H9 (cell line): ENCODE measurements at regions not wholly inside any gene's neighbourhood (a gene's known extent, or its start where the extent isn't known, plus 50 kb on each side); places are given as distances from the start of the nearest gene placed in this dataset.

Experiments used
- DNase-seq: peaks from one replicate; pipeline ENCODE4 v3.0.0-alpha.2; 2017
- H2AFZ ChIP-seq: one replicate; pipeline ENCODE4 v1.6.1; 2013; ENCODE audit warnings: mild to moderate bottlenecking, low read length, control low read depth, moderate library complexity
- H2AK5ac ChIP-seq: 2 replicates; pipeline ENCODE4 v1.6.1; 2013; ENCODE audit warnings: low read length, control low read depth, mixed read lengths; ENCODE audit not compliant: insufficient read length
- H2BK120ac ChIP-seq: one replicate; pipeline ENCODE4 v1.6.1; 2013; ENCODE audit warnings: low read depth, mild to moderate bottlenecking, low read length, control low read depth, inconsistent platforms; ENCODE audit not compliant: poor library complexity, severe bottlenecking
- H2BK12ac ChIP-seq: 2 replicates; pipeline ENCODE4 v1.6.1; 2013; ENCODE audit warnings: low read length, control low read depth, mixed read lengths, low read depth; ENCODE audit not compliant: insufficient read length
- H2BK15ac ChIP-seq: 2 replicates; pipeline ENCODE4 v1.6.1; 2013; ENCODE audit warnings: low read depth, low read length, control low read depth
- H2BK20ac ChIP-seq: one replicate; pipeline ENCODE4 v1.6.1; 2013; ENCODE audit warnings: low read depth, mild to moderate bottlenecking, low read length, control low read depth, inconsistent platforms; ENCODE audit not compliant: poor library complexity, severe bottlenecking
- H2BK5ac ChIP-seq: 2 replicates; pipeline ENCODE4 v1.6.1; 2013; ENCODE audit warnings: low read length, control low read depth, mixed read lengths; ENCODE audit not compliant: insufficient read length
- H3K14ac ChIP-seq: 2 replicates; pipeline ENCODE4 v1.6.1; 2013; ENCODE audit warnings: low read length, control low read depth; ENCODE audit not compliant: insufficient read depth
- H3K18ac ChIP-seq: 2 replicates; pipeline ENCODE4 v1.6.1; 2013; ENCODE audit warnings: low read depth, mild to moderate bottlenecking, mixed read lengths, low read length, control low read depth; ENCODE audit not compliant: insufficient read length
- H3K23ac ChIP-seq: 2 replicates; pipeline ENCODE4 v1.6.1; 2013; ENCODE audit warnings: low read length, control low read depth, mixed read lengths, low read depth; ENCODE audit not compliant: insufficient read length
- H3K23me2 ChIP-seq: 2 replicates; pipeline ENCODE4 v1.6.1; 2013; ENCODE audit warnings: low read depth, mild to moderate bottlenecking, mixed read lengths, low read length, control low read depth; ENCODE audit not compliant: insufficient read length, poor library complexity, severe bottlenecking
- H3K27ac ChIP-seq: 2 replicates; pipeline ENCODE4 v1.5.1; 2013; ENCODE audit warnings: low read length, control low read depth, mixed read lengths, low read depth; ENCODE audit not compliant: insufficient read length
- H3K27me3 ChIP-seq: 2 replicates; pipeline ENCODE4 v1.6.1; 2013; ENCODE audit warnings: low read length, control low read depth, inconsistent platforms; ENCODE audit not compliant: insufficient read depth
- H3K4ac ChIP-seq: 2 replicates; pipeline ENCODE4 v1.6.1; 2013; ENCODE audit warnings: low read depth, mild to moderate bottlenecking, control low read depth, inconsistent platforms, low read length, moderate library complexity
- H3K4me1 ChIP-seq: 2 replicates; pipeline ENCODE4 v1.6.1; 2013; ENCODE audit warnings: low read length, control low read depth, inconsistent platforms; ENCODE audit not compliant: insufficient read depth
- H3K4me2 ChIP-seq: 2 replicates; pipeline ENCODE4 v1.6.1; 2013; ENCODE audit warnings: low read length, control low read depth, mixed read lengths; ENCODE audit not compliant: insufficient read length, insufficient read depth
- H3K56ac ChIP-seq: 2 replicates; pipeline ENCODE4 v1.6.1; 2013; ENCODE audit warnings: low read depth, mild to moderate bottlenecking, mixed read lengths, low read length, control low read depth; ENCODE audit not compliant: insufficient read length
- H3K79me1 ChIP-seq: 2 replicates; pipeline ENCODE4 v1.6.1; 2013; ENCODE audit warnings: low read depth, mild to moderate bottlenecking, moderate library complexity, low read length, control low read depth, inconsistent platforms; ENCODE audit not compliant: insufficient read depth, poor library complexity, severe bottlenecking
- H3K79me2 ChIP-seq: 2 replicates; pipeline ENCODE4 v1.6.1; 2013; ENCODE audit warnings: low read length, control low read depth, inconsistent platforms; ENCODE audit not compliant: insufficient read depth
- H3K9ac ChIP-seq: 2 replicates; pipeline ENCODE4 v1.6.1; 2013; ENCODE audit warnings: low read length, control low read depth, mixed read lengths; ENCODE audit not compliant: insufficient read length; ENCODE audit errors: extremely low read depth
- H3K9me3 ChIP-seq: one replicate; pipeline ENCODE4 v1.6.1; 2013; ENCODE audit warnings: low read depth, low read length, inconsistent platforms; ENCODE audit not compliant: control insufficient read depth
- H3T11ph ChIP-seq: one replicate; pipeline ENCODE4 v1.6.1; 2013; ENCODE audit warnings: mild to moderate bottlenecking, low read length, control low read depth, inconsistent platforms
- H4K20me1 ChIP-seq: one replicate; pipeline ENCODE4 v1.6.1; 2013; ENCODE audit not compliant: control insufficient read depth, insufficient read length, insufficient read depth
- H4K5ac ChIP-seq: 2 replicates; pipeline ENCODE4 v1.6.1; 2013; ENCODE audit warnings: low read depth, mild to moderate bottlenecking, mixed read lengths, low read length, control low read depth; ENCODE audit not compliant: insufficient read length
- H4K8ac ChIP-seq: replicated peaks from 2 replicates; pipeline ENCODE4 v1.6.1; 2013; ENCODE audit warnings: low read length, control low read depth, mixed read lengths, low read depth; ENCODE audit not compliant: insufficient read length
- H4K91ac ChIP-seq: 2 replicates; pipeline ENCODE4 v1.6.1; 2013; ENCODE audit warnings: low read depth, mild to moderate bottlenecking, moderate library complexity, mixed read lengths, low read length, control low read depth; ENCODE audit not compliant: insufficient read length
- H3K27ac Mint-ChIP-seq, 3 experiments: 2 replicates in 2 of 3; 3 replicates in 1 of 3; pipeline ENCODE4 v1.8.0; 2020 to 2021; ENCODE audit warnings: mixed read lengths in 3 of 3, mild to moderate bottlenecking in 1 of 3, moderate library complexity in 1 of 3
- H3K27me3 Mint-ChIP-seq: 2 replicates; pipeline ENCODE4 v1.8.0; 2021; ENCODE audit warnings: low read depth, mild to moderate bottlenecking, moderate library complexity, mixed read lengths
- H3K36me3 Mint-ChIP-seq, 3 experiments: 2 replicates in 2 of 3; 3 replicates in 1 of 3; pipeline ENCODE4 v1.8.0; 2020 to 2021; ENCODE audit warnings: low read depth in 3 of 3, mixed read lengths in 3 of 3; ENCODE audit not compliant: insufficient read depth in 1 of 3
- H3K4me1 Mint-ChIP-seq, 2 experiments: 2 replicates each; pipeline ENCODE4 v1.8.0; 2020; ENCODE audit warnings: mixed read lengths in 2 of 2
- H3K4me3 Mint-ChIP-seq, 2 experiments: 2 replicates in 1 of 2; 3 replicates in 1 of 2; pipeline ENCODE4 v1.8.0; 2020 to 2021; ENCODE audit warnings: mild to moderate bottlenecking in 2 of 2, mixed read lengths in 2 of 2, moderate library complexity in 1 of 2
- H3K9me3 Mint-ChIP-seq, 2 experiments: 2 replicates in 1 of 2; 3 replicates in 1 of 2; pipeline ENCODE4 v1.8.0; 2020; ENCODE audit warnings: mild to moderate bottlenecking in 2 of 2, mixed read lengths in 2 of 2, moderate library complexity in 1 of 2
- CTCF ChIP-seq: fragments of 200-600 bp; sonication (generic); conservative IDR thresholded peaks from 3 replicates; pipeline ENCODE4 v1.8.0; 2021; ENCODE audit warnings: antibody characterized with exemption, mild to moderate bottlenecking
- WGBS: extraction: QIAGEN DNeasy Blood & Tissue Kit; methylation state at CpG from one replicate; pipeline ENCODE4 v1.1.7; 2013; ENCODE audit warnings: missing lambda C conversion rate, low lambda C conversion rate, mixed read lengths; ENCODE audit not compliant: insufficient read length; ENCODE audit errors: extremely low coverage; 5-methylcytosine and 5-hydroxymethylcytosine counted together

- Histone ChIP-seq H3K23me2 (no peaks in the 10 kb centered on the region), H4K8ac (no peak overlapping the region), H3K79me1 (no peaks in the 10 kb centered on the region), H3K4me1 (no peaks in the 10 kb centered on the region), H2BK20ac (no peak overlapping the region), H3K9me3 (no peaks in the 10 kb centered on the region), H2BK120ac (no peak overlapping the region), H2BK12ac (no peak overlapping the region), H3K27me3 (no peaks in the 10 kb centered on the region), H3K14ac (no peak overlapping the region), H4K91ac (no peak overlapping the region), H3K23ac (no peak overlapping the region), H3K9ac (no peak overlapping the region), H2BK5ac (no peak overlapping the region), H2AK5ac (no peak overlapping the region), H3K56ac (no peak overlapping the region), H4K20me1 (no peaks in the 10 kb centered on the region), H3K4me2 (no peak overlapping the region), H3T11ph (no peak overlapping the region), H2AFZ (no peak overlapping the region), H3K18ac (no peak overlapping the region), H3K27ac (no peak overlapping the region), H3K79me2 (no peaks in the 10 kb centered on the region), H3K4ac (no peak overlapping the region), H2BK15ac (no peak overlapping the region), H4K5ac (no peak overlapping the region)
- no peak for TF ChIP-seq CTCF
- no peak for DNase-seq
- Mint-ChIP-seq H3K9me3 (peaks cover 56 to 57% of the 10 kb centered on the region in 2 experiments), H3K4me1 (peaks cover 9 to 24% of the 10 kb centered on the region in 2 experiments), H3K36me3 (peaks cover 0 to 4% (median 0%) of the 10 kb centered on the region in 3 experiments; a peak in 2 of 7 replicates), H3K27me3 (peaks cover 10% of the 10 kb centered on the region), H3K27ac (peak overlapping the region in 1 of 3 experiments; percentile 72; a peak in 1 of 7 replicates), H3K4me3 (no peak overlapping the region)
- WGBS, result no CpG with 5 or more reads among the region's 3 CpGs
Observed at GRCh38 chrX:68995386-68995779, 166.6 kb downstream of the EFNB1 start.
